OCI-LY3 (cell line): ENCODE measurements at regions not wholly inside any gene's neighbourhood (a gene's known extent, or its start where the extent isn't known, plus 50 kb on each side); places are given as distances from the start of the nearest gene placed in this dataset.

Source experiments
- H2AFZ ChIP-seq: fragments of 200-600, 300-600 bp; shearing (Covaris generic); 2 replicates; pipeline ENCODE4 v1.6.0; 2014; ENCODE audit warnings: antibody characterized with exemption, low read depth, low read length
- H3K27ac ChIP-seq: fragments of 200-600, 300-600 bp; sonication (generic); 2 replicates; pipeline ENCODE4 v1.5.1; 2014; ENCODE audit warnings: mild to moderate bottlenecking, low read length, moderate library complexity, mixed read lengths
- H3K27me3 ChIP-seq: fragments of 200-600, 300-600 bp; sonication (generic); 2 replicates; pipeline ENCODE4 v1.6.1; 2014; ENCODE audit warnings: low read depth, low read length, mixed read lengths
- H3K36me3 ChIP-seq: fragments of 200-600, 300-600 bp; sonication (generic); replicated peaks from 2 replicates; pipeline ENCODE3; 2014; ENCODE audit warnings: low read depth, low read length, mixed read lengths
- H3K4me1 ChIP-seq: fragments of 300-600, 200-600 bp; sonication (generic); 2 replicates; pipeline ENCODE4 v1.6.1; 2014; ENCODE audit warnings: low read length, mixed read lengths
- H3K4me2 ChIP-seq: fragments of 200-600, 300-600 bp; sonication (generic); 2 replicates; pipeline ENCODE4 v1.6.1; 2014; ENCODE audit warnings: low read length, mixed read lengths
- H3K4me3 ChIP-seq: fragments of 300-600, 200-600 bp; sonication (generic); 2 replicates; pipeline ENCODE4 v1.5.1; 2014; ENCODE audit warnings: antibody characterized with exemption, mild to moderate bottlenecking, low read length, moderate library complexity
- H3K79me2 ChIP-seq: fragments of 300-600, 200-600 bp; shearing (Covaris generic); 2 replicates; pipeline ENCODE4 v1.6.1; 2014; ENCODE audit warnings: mild to moderate bottlenecking, low read length, mixed read lengths
- H3K9ac ChIP-seq: fragments of 300-600, 200-600 bp; shearing (Covaris generic); 2 replicates; pipeline ENCODE4 v1.6.0; 2014; ENCODE audit warnings: mild to moderate bottlenecking, low read length, moderate library complexity
- H3K9me3 ChIP-seq: fragments of 200-600, 300-600 bp; shearing (Covaris generic); 2 replicates; pipeline ENCODE4 v1.6.1; 2014; ENCODE audit warnings: low read length, mixed read lengths; ENCODE audit not compliant: insufficient read depth
- H4K20me1 ChIP-seq: fragments of 200-600, 300-600 bp; sonication (generic); 2 replicates; pipeline ENCODE4 v1.6.1; 2016; ENCODE audit warnings: low read length, mixed read lengths; ENCODE audit not compliant: insufficient read depth
- CTCF ChIP-seq: fragments of 200-600, 300-600 bp; sonication (generic); IDR thresholded peaks from 2 replicates; pipeline ENCODE4 v1.5.1; 2014; ENCODE audit warnings: antibody characterized with exemption, low read length, low read depth
- EZH2phosphoT487 ChIP-seq: fragments of 200-600 bp; shearing (Covaris generic); IDR thresholded peaks from 2 replicates; pipeline ENCODE4 v1.6.1; 2018; ENCODE audit warnings: antibody characterized with exemption, mixed run types, low read depth

- no peaks in the 10 kb centered on the region for H4K20me1 ChIP-seq
- no peaks in the 10 kb centered on the region for H3K36me3 ChIP-seq
- H3K4me2 ChIP-seq, result no peak overlapping the region
- no peaks in the 10 kb centered on the region for H3K4me1 ChIP-seq
- H3K4me3 ChIP-seq, result no peak overlapping the region
- H3K27me3 ChIP-seq, result no peaks in the 10 kb centered on the region
- H3K9ac ChIP-seq, result no peak overlapping the region
- TF ChIP-seq EZH2phosphoT487, result no peak
- TF ChIP-seq CTCF, result no peak
- no peaks in the 10 kb centered on the region for H3K79me2 ChIP-seq
- no peak overlapping the region for H2AFZ ChIP-seq
- no peaks in the 10 kb centered on the region for H3K9me3 ChIP-seq
- no peak overlapping the region for H3K27ac ChIP-seq
Measured at GRCh38 chr16:55155815-55156214, 168.2 kb upstream of the IRX6 start.

GRCh38 chr16:55169780-55170179, 154.2 kb upstream of the IRX6 start:
- Histone ChIP-seq H3K9me3 (no peaks in the 10 kb centered on the region), H3K27ac (no peak overlapping the region), H2AFZ (no peak overlapping the region), H3K9ac (no peak overlapping the region), H3K27me3 (no peaks in the 10 kb centered on the region), H3K79me2 (no peaks in the 10 kb centered on the region), H3K4me1 (no peaks in the 10 kb centered on the region), H3K4me2 (no peak overlapping the region), H3K4me3 (no peak overlapping the region), H3K36me3 (no peaks in the 10 kb centered on the region), H4K20me1 (no peaks in the 10 kb centered on the region)
- TF ChIP-seq CTCF (no peak), EZH2phosphoT487 (no peak)

GRCh38 chr16:55171241-55171640, 152.8 kb upstream of the IRX6 start:
- H3K4me1 ChIP-seq, result no peaks in the 10 kb centered on the region
- no peak overlapping the region for H3K4me2 ChIP-seq
- H3K27ac ChIP-seq, result no peak overlapping the region
- no peaks in the 10 kb centered on the region for H3K79me2 ChIP-seq
- H3K9ac ChIP-seq, result no peak overlapping the region
- no peaks in the 10 kb centered on the region for H3K9me3 ChIP-seq
- no peak for TF ChIP-seq CTCF
- no peak for TF ChIP-seq EZH2phosphoT487
- no peak overlapping the region for H3K4me3 ChIP-seq
- no peak overlapping the region for H2AFZ ChIP-seq
- H3K36me3 ChIP-seq, result no peaks in the 10 kb centered on the region
- no peaks in the 10 kb centered on the region for H3K27me3 ChIP-seq
- H4K20me1 ChIP-seq, result no peaks in the 10 kb centered on the region

GRCh38 chr16:55175389-55175788, 148.6 kb upstream of the IRX6 start:
- TF ChIP-seq CTCF, result no peak
- TF ChIP-seq EZH2phosphoT487, result no peak
- Histone ChIP-seq H3K4me2 (no peak overlapping the region), H3K27ac (no peak overlapping the region), H3K4me3 (no peak overlapping the region), H4K20me1 (no peaks in the 10 kb centered on the region), H3K79me2 (no peaks in the 10 kb centered on the region), H3K36me3 (no peaks in the 10 kb centered on the region), H2AFZ (no peak overlapping the region), H3K9me3 (no peaks in the 10 kb centered on the region), H3K9ac (no peak overlapping the region), H3K4me1 (no peaks in the 10 kb centered on the region), H3K27me3 (no peaks in the 10 kb centered on the region)
